ENCODE measurements at regions not wholly inside any gene's neighbourhood (a gene's known extent, or its start where the extent isn't known, plus 50 kb on each side); places are given as distances from the start of the nearest gene placed in this dataset.
"Not testable (repeated sequence)": the region's sequence is repeated elsewhere in the genome, so short reads cannot be mapped to it uniquely, and the experiment has no call there.

DNA sequence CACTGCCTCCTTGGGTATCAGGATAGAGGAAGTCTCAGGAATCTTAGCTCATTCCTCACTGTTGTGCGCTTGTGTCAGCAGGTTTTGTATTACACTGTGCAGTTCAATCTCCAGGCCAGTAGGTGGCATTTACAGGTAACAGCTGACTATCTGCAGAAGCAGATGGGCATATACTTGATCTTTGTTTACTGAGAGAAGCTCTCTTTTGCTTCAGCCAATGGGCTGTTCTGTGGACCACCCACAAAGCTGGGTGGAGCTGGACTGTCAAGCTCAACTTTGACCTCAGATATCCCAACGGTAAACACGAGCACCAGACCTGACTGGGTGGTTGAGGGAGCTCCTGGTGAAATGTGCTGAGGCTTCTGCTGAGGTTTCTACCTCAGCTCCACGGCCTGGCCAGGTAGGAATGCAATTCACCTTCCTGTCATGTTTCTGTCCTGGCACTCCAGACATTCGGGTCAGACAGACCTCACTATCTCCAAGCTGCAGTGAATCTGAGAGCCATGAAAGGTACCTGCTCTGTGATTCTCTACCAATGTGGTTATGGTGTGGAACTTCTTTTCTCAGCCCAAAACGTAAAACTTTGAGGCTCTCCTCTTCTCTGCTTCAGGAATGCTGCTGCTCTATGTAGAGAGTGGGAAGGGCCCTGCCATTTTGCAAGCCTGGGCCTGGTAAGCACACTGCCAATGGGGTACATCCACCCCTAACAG is 167.9 kb upstream of the ACTBL2 start:
- peak; percentile 24 for DNase-seq (ENCODE audit: low read depth)

DNA sequence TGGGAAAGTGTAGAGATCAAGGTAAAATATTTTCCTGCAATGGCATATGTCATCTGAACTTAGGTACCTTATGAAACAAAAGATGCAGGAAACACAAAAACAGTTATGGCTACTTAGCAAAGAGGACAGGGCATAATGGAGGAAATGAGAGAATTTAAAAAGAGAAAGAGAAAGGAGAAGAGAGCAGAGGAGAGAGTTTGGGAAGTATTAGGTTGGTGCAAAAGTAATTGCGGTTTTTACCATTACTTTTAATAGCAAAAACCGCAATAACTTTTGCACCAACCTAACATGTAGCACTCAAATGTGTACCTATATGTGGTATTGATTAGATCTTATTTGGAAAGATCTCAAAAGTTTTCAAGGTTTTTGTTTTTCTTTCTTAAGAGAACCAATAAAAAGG is 160.1 kb upstream of the ACTBL2 start:
- no peak for DNase-seq (ENCODE audit: low read depth)

DNA sequence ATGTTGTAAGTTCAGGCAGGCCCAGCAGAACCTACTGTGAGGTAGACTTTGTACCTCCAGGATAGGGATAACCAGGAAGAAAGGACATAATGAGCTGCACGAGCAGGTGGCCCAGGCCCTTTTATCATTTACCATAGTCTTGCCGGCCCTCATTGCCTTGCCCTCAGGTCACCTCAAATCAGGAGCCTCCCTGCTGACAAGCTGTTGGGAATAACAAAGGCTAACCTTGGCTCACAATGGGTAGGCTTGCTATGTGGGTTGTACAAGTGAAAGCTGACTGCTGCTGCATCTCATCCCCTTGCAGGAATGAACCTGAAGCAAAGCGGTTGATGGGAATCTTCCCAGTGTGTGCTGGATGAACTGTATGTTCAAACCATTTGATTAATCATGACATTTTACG is 159.5 kb upstream of the ACTBL2 start:
- DNase-seq (ENCODE audit: low read depth): no peak

DNA sequence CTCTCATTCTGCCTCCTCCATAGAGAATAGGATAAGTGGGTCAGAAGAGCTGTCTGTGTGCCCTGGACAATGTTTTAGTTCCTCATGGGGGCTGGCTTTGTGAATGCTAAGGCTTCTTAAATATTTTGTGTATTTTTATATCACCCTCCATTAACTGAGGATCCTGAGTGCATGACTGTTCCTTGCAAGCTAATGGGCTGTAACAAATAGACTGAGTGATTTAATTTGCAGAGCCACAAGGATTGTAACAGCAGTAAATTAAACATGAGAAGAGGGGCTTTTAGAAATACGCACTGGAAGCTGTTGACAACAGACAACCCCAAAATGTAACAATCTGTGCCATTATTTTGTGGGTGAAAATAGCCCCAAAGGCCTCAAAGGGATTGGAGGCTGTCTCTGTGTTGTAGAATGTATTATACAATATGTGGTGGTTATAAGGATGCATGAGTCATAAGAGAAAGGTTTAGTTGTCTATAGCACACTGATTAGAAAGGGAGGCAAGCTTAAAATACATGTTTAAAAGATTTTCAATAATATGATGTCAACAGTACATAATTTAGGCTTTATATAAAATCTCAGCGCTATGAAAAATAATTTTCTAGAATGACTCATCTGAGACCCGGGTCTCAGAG is 152.7 kb upstream of the ACTBL2 start:
- no peak for DNase-seq (ENCODE audit: low read depth)

DNA sequence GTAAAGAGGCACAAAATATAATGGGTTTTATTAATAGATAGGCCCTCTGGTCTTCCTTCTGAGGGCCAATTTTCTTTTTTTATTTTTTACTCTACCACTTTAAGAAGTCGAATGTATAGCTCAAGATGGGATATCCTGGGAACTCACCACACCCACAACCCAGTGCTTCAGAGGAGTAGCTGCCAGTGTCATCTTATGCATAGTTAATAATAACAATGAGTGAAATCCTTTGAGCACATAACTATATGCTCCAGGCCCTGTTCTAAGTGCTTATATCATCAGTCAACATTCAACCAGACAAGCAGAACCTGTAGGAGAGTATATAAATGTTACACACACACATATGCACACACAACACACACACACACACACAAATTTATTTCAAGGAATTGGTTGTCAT is 150.3 kb upstream of the ACTBL2 start:
- no peak for DNase-seq (ENCODE audit: low read depth)

DNA sequence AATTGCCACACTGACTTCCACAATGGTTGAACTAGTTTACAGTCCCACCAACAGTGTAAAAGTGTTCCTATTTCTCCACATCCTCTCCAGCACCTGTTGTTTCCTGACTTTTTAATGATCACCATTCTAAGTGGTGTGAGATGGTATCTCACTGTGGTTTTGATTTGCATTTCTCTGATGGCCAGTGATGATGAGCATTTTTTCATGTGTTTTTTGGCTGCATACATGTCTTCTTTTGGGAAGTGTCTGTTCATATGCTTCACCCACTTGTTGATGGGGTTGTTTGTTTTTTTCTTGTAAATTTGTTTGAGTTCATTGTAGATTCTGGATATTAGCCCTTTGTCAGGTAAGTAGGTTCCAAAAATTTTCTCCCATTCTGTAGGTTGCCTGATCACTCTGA is 148.5 kb upstream of the ACTBL2 start:
- not testable (repeated sequence) for DNase-seq (ENCODE audit: low read depth)

DNA sequence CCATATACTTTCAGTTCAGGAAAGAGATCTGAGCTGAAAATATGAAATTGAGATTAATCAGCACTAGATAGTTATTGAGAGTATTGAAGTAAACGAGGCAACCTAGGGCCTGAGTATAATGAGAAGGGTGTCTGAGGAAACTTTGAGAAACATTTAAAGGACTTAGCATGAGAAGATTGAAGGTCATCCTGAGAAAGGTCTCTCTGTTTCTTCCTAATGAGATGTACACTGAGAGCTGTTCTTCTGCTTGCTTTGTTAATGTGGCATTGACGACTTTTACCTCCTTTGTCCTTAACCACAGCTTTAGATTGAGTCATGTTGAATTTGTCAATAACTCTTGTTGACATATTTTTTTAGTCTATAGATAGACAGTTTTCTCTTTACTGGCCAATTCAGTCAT is 145.1 kb upstream of the ACTBL2 start:
- no peak for DNase-seq (ENCODE audit: low read depth)

DNA sequence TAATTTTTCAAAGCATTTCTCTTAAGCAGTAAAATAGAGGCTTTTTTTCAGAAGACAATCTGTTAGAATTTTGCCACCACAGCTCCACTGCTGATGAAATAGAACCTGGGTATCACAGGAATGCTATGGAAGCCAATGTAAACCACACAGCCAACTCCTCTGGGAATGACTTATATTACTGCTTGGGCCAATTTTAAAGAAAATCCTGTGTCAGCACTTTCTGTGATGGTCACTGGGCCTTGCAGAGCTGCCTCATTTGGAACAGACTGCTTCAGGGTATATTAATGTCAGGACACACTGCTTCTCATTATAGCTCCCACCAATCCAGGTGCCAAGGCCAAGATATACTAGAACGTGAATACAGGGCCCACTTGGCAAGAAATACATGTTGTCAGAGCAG is 144.1 kb upstream of the ACTBL2 start:
- DNase-seq (ENCODE audit: low read depth): peak; percentile 34

DNA sequence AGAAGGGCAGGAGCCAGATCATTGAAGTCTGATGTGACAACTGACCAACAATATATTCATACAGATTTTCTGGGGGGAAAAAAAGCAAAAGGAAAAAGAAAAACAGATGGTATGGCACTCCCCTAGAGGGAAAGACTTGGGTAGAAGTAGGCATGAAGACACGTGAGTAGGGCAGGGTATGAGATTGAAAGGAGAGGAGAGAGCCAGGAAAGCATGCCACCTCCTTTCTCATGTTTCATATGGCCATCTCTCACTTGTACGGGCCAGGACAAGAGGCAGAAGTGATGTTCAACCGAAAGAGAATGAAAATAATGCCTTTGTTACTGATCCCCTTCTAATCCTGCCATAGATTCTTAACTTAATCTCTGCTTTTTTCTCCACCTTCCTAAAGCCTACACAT is 139.0 kb upstream of the ACTBL2 start:
- no peak for DNase-seq (ENCODE audit: low read depth)

DNA sequence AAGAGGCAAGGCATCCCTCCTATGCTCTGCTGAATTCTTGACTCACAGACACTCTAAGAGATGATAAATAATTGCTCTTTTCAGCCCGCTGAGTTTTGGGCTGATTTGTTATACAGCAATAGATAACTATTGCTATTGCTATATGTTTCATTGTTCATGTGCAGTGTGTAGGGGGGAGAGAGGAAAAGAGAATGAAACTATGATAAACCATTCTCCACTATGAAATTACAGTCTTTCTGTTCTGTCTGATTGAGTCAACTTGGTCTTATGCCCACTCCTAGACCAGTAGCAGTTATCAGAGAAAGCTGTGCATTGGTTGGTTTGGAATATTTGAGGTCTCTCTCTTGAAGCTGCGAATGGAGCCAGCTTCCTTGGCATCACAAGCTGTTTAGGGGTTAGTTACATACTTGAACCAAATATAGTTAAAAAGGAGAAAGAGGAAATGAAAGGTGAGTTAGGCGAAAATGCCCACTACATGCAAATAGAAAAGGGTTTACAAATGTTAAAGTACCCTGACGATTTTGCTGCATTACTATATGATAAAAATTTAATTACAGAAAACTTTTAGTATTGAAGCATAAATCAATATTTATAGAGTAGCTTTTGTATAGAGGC is 136.3 kb upstream of the ACTBL2 start:
- no peak for DNase-seq (ENCODE audit: low read depth)

DNA sequence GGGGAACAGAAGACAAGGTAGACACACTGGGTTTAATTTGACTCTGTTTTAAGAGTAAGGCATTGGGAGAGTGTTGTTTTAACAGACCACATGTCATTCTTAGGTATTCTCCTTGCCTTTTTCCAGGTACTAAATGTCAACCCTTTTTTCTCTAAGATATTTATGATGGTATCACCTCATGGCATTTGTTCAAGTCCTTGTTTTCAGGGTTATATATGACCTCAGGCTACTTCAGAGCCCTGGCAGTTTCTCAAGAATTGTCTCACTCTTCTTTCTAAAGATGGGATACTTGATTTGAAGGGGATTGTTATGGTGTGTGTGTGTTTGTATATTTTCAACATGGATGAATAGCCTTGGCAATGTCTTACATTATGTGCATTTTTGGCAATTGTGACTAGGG is 131.1 kb upstream of the ACTBL2 start:
- no peak for DNase-seq (ENCODE audit: low read depth)

DNA sequence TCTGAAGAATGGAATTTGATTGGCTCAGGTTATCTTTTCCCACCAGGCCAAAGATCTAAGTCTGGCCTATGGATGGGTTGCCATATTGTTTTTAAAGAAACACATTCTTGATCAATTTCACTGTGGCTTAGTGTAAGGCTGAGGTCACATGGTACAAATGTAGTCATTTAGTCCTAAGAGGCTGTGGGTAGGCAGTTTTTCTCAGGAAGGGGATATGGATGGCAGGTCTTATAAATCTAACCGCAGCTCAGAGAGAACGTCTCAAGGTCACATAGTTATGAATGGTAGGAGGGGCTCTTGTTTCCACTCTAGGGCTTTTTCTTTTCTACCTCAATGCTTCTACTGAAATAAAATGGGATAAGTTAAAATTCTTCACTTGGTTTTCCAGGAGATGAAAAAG is 128.6 kb upstream of the ACTBL2 start:
- no peak for DNase-seq (ENCODE audit: low read depth)

DNA sequence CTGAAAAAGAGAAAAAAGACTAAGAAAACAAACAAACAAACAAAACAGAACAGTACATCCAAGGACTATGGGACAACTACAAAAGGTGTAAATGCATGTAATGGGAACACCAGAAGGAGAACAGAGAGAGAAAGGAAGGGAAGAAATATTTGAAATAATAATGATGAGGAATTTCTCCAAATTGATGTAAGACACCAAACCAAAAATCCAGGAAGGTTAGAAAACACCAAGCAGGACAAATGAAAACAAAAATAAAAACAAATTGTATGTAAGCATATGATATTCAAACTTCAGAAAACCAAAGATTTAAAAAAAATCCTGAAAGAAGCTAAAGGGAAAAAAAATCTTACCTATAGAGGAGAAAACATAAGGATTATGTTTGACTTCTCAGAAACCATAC is 125.9 kb upstream of the ACTBL2 start:
- DNase-seq (ENCODE audit: low read depth): no peak

DNA sequence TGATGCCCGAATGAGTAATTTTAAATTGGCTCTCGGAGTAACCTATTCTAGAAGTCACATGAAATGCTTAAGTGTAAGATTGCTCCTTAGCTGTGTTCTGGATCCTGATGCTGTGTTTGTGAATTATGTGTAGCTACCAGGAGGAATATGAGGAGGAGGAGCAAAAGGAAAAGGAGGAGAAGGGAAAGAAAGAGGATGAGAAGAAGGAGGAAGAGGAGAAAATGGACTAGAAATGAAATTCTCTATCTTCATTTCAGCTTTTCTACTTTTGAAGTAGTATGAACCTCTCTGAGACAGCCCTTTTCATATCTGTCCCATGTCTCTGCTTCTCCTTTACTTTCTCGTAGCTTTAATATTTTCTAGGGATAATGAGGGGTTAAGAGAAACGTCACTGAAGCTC is 119.4 kb upstream of the ACTBL2 start:
- no peak for DNase-seq (ENCODE audit: low read depth)

DNA sequence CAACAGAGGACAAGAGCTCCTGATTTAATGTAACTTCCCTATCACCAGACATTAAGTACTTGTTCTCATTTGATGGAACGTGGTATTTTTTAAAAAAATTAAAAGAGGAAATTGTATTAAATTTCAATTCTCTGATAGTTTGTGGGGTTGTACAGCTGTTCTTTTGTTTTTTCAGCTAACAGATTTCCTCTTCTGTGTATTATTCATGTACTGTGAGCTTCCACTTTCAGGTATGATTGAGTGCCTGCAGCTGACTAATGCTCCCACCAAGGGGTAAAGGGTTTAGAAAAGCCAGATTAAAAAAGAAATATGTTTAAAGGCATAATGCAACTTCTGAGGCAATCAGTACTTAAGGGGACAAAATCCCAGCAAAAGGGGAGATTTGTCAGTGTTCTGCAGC is 117.7 kb upstream of the ACTBL2 start:
- DNase-seq (ENCODE audit: low read depth): peak; percentile 44

DNA sequence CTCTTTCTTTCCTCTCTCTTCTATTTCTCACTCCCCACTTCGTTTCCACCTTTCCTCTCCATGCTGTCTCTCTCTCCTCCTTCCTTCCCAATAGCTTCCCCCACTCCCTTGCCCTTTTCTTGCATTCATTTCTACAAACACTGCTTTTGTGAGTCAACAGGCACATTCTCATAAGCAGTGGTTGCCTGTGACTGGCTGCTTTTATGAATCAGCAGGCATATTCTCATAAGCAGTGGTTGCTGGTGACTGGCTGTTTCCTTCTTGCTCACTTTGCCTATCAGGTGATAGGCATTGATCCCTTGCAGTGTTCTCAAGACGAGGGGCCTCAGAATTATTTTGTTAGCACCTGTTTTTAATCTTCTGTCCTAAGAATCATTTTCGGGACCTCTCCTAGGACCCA is 116.1 kb upstream of the ACTBL2 start:
- DNase-seq (ENCODE audit: low read depth): peak; percentile 45

DNA sequence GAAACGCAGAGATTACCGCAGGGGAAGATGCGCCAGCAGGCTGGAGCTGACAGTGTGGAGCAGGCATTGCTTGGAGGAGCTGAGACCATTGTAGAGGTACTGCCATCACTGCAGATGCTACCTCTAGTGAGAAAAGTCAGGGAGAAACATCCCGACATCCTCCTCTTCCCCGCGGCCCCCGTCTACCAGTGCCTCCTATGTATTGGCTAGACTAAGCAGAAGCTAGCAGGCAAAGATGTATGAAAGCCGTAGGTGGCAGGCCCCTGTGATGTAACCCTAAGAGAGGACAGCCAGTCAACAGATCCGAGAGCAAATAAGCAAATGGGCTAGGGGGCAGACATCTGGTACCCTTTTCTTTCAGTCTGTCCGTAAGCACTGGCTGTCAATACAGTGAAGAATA is 115.5 kb upstream of the ACTBL2 start:
- no peak for DNase-seq (ENCODE audit: low read depth)

DNA sequence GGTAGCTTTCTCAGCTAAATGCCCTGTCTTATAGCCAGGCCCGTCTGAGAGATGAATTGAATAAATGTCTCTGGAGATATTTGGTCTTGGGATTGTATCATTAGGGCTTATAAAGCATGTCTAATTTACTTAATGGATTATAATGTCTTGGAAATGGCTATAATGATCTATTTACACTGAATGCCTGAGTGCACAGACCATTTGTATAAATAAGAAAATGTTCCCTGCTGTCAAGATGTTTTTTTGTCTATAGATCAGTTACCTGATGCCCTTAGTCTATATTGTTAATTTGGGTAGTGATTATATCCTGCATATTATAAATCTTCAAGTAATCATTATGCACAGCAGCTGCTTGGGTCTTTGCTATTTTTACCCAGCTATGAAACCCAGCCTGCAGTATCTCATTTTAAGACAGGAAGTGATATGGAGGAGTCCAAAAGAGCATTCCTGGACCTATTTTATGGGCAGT is 112.9 kb upstream of the ACTBL2 start:
- peak; percentile 34 for DNase-seq (ENCODE audit: low read depth)

DNA sequence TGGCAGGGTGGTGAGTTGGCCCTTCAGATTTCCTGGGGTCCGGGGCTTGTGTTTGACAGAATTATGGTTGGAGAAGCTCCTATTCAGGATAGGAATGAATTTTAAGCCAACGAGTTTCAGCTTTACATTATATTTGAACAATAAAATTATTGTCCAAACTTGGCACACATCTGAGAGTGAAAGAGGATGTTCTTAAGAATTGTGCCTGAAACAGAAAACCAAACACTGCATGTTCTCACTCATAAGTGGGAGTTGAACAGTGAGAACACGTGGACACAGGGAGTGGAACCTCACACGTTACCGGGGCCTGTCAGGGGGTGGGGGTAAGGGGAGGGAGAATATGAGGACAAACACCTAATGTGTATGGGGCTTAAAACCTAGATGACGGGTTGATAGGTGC is 111.8 kb upstream of the ACTBL2 start:
- no peak for DNase-seq (ENCODE audit: low read depth)

DNA sequence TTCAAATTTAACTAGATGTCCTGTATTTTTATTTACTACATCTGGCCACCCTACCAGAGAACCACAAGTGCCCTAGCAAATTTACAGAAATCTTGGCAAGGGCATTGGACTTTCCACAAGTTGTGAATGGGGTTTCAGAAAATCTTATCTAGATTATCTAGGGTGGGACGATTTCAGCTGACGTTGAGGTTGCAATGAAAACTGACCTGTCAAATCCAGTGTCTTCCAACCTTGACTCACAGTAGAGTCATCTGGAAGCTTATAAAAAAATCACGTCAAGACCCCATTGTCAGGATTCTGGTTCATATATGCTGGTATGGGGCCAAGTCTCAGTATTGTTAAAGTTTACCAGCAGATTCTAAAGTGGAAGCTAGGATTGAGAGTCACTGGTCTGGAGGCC is 109.6 kb upstream of the ACTBL2 start:
- no peak for DNase-seq (ENCODE audit: low read depth)

DNA sequence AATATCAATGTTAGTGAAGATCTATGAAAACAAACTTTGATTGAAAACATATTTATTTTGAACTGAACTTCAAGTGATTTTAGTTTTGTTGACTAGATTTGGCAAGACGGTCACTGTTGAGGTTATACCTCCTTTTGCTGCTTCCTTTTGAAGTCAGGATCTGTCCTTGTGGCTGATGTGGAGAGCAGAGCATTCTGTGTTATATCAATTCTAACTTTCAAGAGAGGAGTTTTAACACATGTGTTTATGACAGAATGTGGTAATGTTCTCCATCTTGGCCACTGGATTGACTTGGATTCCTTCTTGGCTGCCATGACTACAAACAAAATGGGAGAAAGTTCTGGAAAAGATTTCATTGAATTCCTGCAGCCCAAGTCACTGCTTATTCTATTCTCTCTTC is 104.0 kb upstream of the ACTBL2 start:
- DNase-seq (ENCODE audit: low read depth): no peak

DNA sequence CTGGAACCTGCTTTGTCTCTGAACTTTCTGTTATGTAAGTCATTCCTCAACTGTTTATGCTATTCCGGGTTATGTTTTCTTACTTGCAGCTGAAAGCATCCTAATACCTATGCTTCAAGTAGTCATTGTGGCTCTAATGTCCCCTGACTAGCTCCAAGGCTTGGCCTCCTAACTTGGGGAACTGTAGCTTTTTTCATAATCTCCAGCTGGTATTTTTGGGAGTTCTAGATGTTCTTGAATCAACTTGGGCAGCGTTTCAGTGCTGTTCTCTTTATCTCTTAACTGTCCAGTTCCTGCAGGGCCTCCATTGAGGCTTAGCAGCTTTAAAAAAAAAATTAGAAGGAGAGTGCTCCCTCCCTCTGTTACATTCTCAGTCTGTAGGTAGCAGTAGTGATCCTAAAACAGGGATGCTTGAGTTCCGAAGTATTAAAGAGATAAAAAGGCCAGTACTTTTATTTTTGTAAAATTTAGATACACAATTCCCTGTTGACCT is 100.0 kb upstream of the ACTBL2 start:
- DNase-seq (ENCODE audit: low read depth): no peak

DNA sequence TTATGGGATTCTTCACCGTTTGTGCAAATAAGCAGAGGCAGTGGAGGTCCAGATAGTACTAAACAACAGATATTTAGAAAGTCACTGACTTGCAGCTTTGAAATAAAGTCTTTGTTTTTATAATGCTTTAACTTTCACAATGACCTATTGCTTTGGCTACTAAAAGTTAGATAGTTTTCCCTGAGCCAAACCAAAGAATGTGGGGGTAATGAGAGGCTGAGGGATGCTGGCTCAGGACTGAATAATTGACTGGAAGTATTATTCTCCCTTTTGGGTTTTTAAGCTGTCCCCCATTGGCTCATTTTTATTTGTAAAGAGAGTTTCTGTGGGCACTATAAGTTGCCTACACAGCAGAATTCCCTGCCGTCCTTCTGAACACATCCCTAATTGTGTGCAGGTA is 99.2 kb upstream of the ACTBL2 start:
- DNase-seq (ENCODE audit: low read depth): no peak
